ENCODE measurements at regions not wholly inside any gene's neighbourhood (a gene's known extent, or its start where the extent isn't known, plus 50 kb on each side); places are given as distances from the start of the nearest gene placed in this dataset.
"Not testable (repeated sequence)": the region's sequence is repeated elsewhere in the genome, so short reads cannot be mapped to it uniquely, and the experiment has no call there.

GRCh38 chr21:15932726-15933125 lies 202.9 kb downstream of the USP25 start:
- DNase-seq: no peak

GRCh38 chr21:15935530-15935929 lies 205.7 kb downstream of the USP25 start:
- no peak for DNase-seq

DNA sequence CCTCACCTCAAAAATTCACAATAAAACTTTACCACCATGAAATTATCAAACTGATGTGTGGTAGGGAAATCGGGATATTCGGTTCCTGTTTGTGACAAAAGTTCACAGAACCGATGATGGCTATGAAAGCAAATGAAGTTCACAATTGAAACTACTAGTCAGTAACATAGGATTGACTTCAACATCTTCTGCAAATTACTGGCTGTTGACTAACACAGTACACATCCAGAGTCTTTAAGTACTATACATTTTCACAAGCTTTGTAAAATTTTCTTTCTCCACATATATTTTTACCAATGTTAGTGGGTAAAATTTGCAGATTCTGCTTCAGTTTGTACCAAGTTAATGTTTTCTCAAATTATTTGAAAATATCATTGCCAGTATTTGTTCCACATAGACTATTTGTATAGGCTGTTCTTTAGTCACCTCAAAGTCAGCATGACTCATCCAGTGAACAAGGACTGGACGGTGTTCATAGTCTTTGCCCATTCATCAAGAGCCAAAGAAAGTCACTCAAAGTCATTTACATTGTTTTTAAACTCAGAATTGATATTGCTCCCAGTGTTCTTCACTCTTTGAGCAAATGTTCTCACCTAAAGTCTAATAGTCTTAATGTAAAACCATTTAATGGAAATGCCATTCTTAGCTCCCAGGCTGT lies 213.4 kb downstream of the USP25 start:
- no peak for DNase-seq

GRCh38 chr21:15947677-15948076 lies 217.9 kb downstream of the USP25 start:
- no peak for DNase-seq

- no peak for DNase-seq
These were observed 223.9 kb downstream of the USP25 start for GRCh38 chr21:15953551-15954116.

- DNase-seq: no peak
These were observed 234.6 kb downstream of the USP25 start for GRCh38 chr21:15964236-15964855.

GRCh38 chr21:15966231-15966630 lies 236.4 kb downstream of the USP25 start:
- DNase-seq: no peak

GRCh38 chr21:15966651-15967050 lies 236.9 kb downstream of the USP25 start:
- no peak for DNase-seq

GRCh38 chr21:15967661-15968060 lies 237.9 kb downstream of the USP25 start:
- DNase-seq: no peak

DNA sequence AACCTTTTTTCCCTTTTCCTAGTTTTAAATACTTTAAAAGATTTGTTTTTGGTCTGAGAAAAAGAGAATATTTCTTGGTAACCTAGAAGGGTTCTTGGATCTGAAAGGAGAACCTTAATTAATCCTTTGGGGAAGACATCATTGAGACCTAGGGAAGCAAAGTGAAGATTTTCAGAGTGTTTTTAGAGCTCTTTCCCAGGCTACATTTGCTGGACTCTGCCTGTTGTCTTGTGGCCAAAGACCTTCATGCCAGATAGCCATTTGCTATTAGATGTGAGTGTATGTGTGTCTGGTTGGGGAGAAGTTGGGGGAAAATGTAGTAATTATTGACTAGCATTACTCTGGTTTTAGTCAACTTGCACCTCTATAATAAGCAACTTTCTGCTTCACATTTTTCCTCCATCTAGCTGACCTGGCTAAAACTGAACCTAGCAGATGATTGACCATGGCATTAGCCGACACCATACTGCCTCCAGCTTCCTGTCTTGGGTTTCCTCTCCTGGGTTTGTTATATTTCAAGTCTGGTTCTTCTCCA lies 239.1 kb downstream of the USP25 start:
- no peak for DNase-seq

DNA sequence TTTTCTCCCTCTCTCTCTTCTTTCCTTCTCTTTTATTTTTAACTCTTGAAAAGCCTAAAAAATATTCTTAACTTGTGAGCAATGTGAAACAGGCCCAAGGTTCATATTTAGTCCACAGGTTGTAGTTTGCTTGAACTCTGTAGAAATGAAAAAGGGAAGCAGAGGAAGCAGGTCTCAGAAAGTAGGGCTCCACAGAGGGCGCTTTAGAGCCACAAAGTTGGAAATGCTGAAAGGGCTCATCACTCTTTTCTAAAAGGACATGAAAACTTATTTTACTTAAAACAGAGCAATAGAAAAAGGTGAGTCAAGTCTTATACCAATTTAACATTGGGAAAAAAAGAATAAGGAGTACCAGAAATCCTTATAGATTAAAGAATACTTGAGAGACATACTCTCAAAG lies 247.0 kb downstream of the USP25 start:
- DNase-seq: no peak

DNA sequence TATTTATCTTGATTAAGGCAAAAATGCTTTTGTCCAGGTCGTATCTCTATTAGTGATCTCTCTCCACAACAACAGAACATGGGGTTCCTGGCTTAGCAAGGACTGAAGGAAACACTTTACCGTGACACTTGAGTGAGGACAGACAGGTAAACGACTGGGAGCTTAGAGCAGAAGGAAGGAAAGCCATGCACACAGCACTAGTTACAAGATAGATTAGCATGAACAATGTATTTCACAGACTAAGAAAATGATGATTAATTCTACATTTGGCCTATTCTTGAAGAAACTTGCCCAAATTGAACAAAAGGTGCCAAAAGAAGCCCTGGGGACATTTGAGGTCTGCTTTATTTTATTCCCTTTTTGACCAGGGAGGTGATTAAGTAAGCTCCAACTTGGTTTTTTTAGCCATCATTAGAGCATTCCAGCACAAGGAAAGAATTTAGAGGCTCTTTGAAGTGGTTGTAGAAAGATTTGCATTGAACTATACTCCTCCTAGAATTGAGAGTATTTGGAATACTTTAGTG lies 248.5 kb downstream of the USP25 start:
- DNase-seq: no peak

DNA sequence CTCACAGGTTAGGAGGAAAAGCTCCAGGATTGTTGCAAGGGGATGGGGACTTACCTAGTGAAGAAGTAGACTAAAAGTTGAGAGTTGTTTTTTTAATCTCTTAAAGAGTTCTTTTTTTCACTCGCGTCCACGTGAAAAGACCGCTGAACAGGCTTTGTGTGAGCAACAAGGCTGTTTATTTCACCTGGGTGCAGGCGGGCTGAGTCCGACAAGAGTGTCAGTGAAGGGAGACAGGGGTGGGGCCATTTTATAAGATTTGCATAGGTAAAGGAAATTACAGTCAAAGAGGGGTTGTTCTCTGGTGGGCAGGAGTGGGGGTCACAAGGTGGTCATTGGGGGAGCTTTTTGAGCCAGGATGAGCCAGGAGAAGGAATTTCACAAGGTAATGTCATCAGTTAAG lies 249.7 kb downstream of the USP25 start:
- DNase-seq: not testable (repeated sequence)

- no peak for DNase-seq
These were observed 256.5 kb downstream of the USP25 start for GRCh38 chr21:15986277-15986676.

DNA sequence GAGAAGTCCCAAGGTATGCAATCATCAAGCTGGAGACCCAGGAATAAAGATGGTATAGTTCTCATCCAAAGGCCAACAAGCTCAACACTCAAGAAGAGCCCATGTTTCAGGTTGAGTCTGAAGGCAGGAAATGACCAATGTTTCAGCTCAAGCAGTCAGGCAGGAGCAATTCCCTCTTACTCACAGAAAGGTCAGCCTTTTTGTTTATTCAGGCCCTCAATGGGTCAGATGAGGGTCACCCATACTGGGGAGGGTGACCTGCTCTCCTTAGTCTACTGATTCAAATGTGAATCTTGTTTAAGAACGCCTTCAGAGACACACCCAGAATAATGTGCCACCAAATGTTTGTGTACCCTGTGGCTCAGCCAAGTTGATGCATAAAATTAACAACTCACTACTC lies 262.4 kb downstream of the USP25 start:
- DNase-seq: no peak

DNA sequence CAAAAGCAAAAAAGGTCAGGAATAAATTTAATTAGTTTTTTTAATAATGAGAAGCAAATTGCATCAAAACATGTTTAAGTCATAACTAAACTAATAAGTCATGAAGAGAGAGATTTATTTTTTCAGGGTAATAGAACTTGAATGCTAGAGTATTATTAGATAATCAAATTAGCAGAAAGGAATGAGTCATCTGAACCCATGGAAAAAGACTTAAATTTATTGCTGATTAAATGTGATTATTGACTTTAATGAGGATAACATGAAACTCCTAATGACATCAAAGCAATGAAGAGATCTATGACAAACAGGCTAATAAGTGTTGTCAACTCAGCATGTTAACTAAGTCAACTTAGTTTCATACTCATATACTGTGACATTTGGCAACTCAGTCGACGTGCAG lies 264.2 kb downstream of the USP25 start:
- no peak for DNase-seq

DNA sequence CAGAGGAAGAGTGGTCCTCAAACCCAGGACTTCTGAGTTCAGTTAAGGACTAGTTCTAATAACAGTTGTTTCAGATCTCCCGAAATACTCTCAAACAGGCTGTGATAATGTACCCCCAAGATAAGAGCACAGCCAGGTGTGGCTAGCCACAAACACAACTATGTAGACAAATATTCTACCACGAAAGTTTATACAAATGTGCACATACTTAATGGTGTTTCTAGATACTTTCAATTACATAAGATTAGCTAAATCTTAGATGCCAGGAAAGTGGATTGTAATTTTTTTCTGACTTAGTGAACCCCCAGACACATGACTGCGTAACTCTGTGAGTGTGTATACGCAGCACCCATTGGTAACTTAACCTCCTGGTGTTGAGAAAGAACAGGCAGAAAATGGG lies 270.0 kb downstream of the USP25 start:
- no peak for DNase-seq

DNA sequence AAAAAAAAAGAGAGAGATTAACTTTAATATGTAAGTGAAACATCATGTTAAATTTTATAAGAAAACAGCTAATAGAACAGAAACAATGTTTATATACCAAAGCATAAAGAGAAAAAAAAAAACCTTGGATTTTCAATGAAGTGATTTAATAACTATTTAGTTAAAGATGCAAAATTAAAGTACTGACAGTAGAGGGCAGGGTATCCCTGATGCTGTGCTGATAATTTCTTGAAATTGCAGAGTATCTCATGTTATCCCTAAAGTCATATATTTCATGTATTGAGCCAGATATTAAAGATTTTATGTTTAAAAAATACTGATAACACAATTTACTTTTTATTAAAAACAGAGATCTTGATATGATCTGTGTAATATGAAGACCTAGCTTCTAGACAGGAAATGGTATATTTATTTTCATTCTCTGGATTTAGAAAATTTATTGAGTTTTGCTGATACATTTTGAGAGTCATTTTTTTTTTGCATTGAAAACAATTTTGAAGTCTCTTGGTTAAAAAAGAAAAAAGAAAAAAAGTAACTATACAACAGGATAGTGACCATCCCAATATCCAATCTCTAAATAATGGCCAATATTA lies 273.2 kb downstream of the USP25 start:
- peak in 1 of 58 donors; percentile 4 for DNase-seq

- no peak for DNase-seq
These were observed 274.3 kb downstream of the USP25 start for GRCh38 chr21:16004086-16004485.

DNA sequence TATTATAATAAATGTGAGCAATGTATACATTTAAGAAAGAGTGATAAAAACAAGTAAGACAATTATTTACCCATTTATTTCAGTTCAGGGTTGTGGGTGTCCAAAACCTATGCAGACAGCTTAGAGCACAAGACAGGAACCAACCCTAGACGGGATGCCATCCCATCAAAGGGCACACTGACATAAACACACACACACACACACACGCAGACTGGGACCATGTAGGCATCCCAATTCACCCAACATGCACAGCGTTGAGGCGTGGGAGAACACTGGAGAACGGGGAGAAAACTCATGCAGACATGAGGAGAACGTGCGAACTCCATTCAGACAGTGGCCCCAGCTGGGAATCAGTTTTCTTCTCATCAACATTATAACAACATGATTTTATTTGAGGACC lies 274.7 kb downstream of the USP25 start:
- no peak for DNase-seq

DNA sequence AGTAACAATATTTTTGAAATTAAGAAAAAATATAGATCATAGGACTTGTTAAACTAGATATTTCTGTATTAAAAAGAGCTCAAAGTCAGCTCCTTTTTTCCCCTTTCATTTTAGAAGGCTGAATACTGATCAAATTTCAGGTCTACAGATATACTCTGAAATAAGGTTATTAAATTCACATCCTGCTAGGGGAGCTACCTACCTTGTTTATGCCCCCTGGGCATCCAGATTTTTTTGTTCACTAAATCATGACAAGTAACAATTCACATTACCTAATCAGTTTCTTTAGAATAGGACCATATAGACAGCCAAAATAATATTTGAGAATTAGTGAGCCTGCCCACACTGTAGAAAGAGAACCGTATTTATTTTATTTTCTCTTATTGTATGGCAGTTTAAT lies 276.2 kb downstream of the USP25 start:
- DNase-seq: no peak

DNA sequence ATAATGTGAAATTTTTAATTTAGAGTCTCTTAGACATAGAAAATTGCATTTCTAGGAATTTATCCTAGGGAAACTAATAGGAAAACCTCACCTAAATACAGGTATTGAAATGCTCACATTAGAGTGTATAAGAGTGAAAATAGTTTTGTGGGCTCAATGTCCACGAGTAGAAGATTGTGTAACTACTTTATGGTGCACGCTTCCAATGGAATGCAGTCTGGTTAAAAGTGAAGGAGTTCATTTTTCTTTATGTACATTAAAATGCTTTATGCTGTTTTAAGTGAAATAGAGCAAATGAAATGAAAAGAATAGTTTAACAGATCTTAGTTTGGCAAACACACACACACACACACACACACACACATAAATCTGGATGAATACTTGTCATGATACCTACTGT lies 278.2 kb downstream of the USP25 start:
- no peak for DNase-seq
